Upper lobe of left lung (tissue), 6 donors: ENCODE measurements at regions not wholly inside any gene's neighbourhood (a gene's known extent, or its start where the extent isn't known, plus 50 kb on each side); places are given as distances from the start of the nearest gene placed in this dataset.
"Not testable (repeated sequence)": the region's sequence is repeated elsewhere in the genome, so short reads cannot be mapped to it uniquely, and the experiment has no call there.

Source experiments
- ATAC-seq, 2 donors: fragments of 200-7000 bp; cut with Tn5 transposase; one replicate each; pipeline ENCODE4 v1.9.1; 2022; ENCODE audit warnings: mild to moderate bottlenecking in 2 of 2, moderate library complexity in 2 of 2; ENCODE audit not compliant: low FRiP score in 2 of 2
- DNase-seq, 2 donors: peaks; one replicate each; pipeline ENCODE4 v3.0.0-alpha.2; 2019 to 2020
- H3K27ac ChIP-seq, 4 donors: fragments of 200-600 bp; sonication (generic); one replicate each; pipeline ENCODE4 v1.5.1; 2016 to 2019
- H3K27me3 ChIP-seq, 4 donors: fragments of 200-600 bp; sonication (generic); one replicate each; pipeline ENCODE4 v1.5.1; 2017 to 2019
- H3K36me3 ChIP-seq, 4 donors: fragments of 200-600 bp; sonication (generic); one replicate each; pipeline ENCODE4 v1.5.1; 2016 to 2019
- H3K4me1 ChIP-seq, 4 donors: fragments of 200-600 bp; sonication (generic); one replicate each; pipeline ENCODE4 v1.5.1; 2018 to 2019
- H3K4me3 ChIP-seq, 4 donors: fragments of 200-600 bp; sonication (generic); one replicate each; pipeline ENCODE4 v1.5.1; 2017 to 2019; ENCODE audit warnings: mild to moderate bottlenecking in 2 of 4, moderate library complexity in 1 of 4
- H3K9me3 ChIP-seq, 4 donors: fragments of 200-600 bp; sonication (generic); one replicate each; pipeline ENCODE4 v1.5.1; 2018 to 2019
- EP300 ChIP-seq, 4 donors: sonication (generic); formaldehyde crosslinking; IDR thresholded peaks; one replicate each; pipeline ENCODE4 v1.5.1; 2017; ENCODE audit warnings: antibody characterized with exemption in 4 of 4, control low read depth in 2 of 4
- POLR2A ChIP-seq, 4 donors: fragments of 450-650 bp; IDR thresholded peaks; one replicate each; pipeline ENCODE4 v1.5.1; 2016 to 2017; ENCODE audit warnings: antibody characterized with exemption in 4 of 4, mild to moderate bottlenecking in 2 of 4
- POLR2AphosphoS5 ChIP-seq, 2 donors: sonication (generic); formaldehyde crosslinking; IDR thresholded peaks; one replicate each; pipeline ENCODE4 v1.5.1; 2017; ENCODE audit warnings: antibody characterized with exemption in 2 of 2
- WGBS, 2 donors: methylation state at CpG; one replicate each; pipeline ENCODE4 v1.1.5; 2017 to 2018; 5-methylcytosine and 5-hydroxymethylcytosine counted together
- TF ChIP-seq, protein P1 (sequence below), 6 experiments: fragments of 450-650 bp in 4 of 6; fragments of 200-600 bp in 2 of 6; sonication (generic) in 2 of 6; IDR thresholded peaks; one replicate each; pipeline ENCODE4 v1.5.1; 2016 to 2019; ENCODE audit warnings: antibody characterized with exemption in 6 of 6
- donor health status: DM: no; HTN: no; CAD: no; lungs with moderate emphysema.
- donor health status: DM: no; HTN: yes; CAD: no; lungs with severe emphysema.

GRCh38 chr9:78714576-78714975, 417.7 kb downstream of the PSAT1 start:
- no peak overlapping the region for H3K4me3 ChIP-seq
- H3K4me1 ChIP-seq = no peaks in the 10 kb centered on the region
- WGBS, 2 donors = 58 to 62% methylated on average over 2 of the region's 2 CpGs
- no peaks in the 10 kb centered on the region for H3K36me3 ChIP-seq
- no peaks in the 10 kb centered on the region for H3K27me3 ChIP-seq
- H3K27ac ChIP-seq = no peak overlapping the region
- ATAC-seq = no peak
- no peaks in the 10 kb centered on the region for H3K9me3 ChIP-seq
- no peak for DNase-seq
- TF ChIP-seq, protein P1, sequence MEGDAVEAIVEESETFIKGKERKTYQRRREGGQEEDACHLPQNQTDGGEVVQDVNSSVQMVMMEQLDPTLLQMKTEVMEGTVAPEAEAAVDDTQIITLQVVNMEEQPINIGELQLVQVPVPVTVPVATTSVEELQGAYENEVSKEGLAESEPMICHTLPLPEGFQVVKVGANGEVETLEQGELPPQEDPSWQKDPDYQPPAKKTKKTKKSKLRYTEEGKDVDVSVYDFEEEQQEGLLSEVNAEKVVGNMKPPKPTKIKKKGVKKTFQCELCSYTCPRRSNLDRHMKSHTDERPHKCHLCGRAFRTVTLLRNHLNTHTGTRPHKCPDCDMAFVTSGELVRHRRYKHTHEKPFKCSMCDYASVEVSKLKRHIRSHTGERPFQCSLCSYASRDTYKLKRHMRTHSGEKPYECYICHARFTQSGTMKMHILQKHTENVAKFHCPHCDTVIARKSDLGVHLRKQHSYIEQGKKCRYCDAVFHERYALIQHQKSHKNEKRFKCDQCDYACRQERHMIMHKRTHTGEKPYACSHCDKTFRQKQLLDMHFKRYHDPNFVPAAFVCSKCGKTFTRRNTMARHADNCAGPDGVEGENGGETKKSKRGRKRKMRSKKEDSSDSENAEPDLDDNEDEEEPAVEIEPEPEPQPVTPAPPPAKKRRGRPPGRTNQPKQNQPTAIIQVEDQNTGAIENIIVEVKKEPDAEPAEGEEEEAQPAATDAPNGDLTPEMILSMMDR (IDR thresholded peaks at IDR 0.05) = no peak
- TF ChIP-seq POLR2A (IDR thresholded peaks at IDR 0.05) (no peak), POLR2AphosphoS5 (IDR thresholded peaks at IDR 0.05) (no peak), EP300 (IDR thresholded peaks at IDR 0.05) (no peak)

- not testable (repeated sequence) for ATAC-seq, H3K27ac ChIP-seq, H3K9me3 ChIP-seq, H3K4me3 ChIP-seq, H3K36me3 ChIP-seq, H3K27me3 ChIP-seq, H3K4me1 ChIP-seq, DNase-seq
- WGBS, 2 donors = 83 to 90% methylated on average over 4 of the region's 4 CpGs
Measured at GRCh38 chr9:78719029-78719428, 422.1 kb downstream of the PSAT1 start.

DNA sequence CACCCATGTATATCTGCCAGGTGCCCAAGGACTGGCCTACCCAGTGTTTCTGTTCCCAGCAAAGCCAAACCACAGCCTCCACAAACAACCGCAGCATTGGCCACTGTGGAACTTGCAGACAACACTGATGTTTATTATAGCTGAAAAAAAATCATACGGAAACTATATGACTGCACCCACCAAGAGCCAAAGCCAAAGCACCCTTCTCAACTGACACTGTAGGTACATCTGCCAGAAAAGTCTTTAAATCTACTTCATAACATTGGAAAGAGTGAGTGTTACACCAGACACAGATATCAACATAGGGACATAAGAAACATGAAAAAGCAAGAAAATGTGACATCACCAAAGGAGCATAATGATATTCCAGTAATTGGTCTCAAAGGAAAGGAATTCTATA, 428.0 kb downstream of the PSAT1 start:
- WGBS, 2 donors = 89 to 97% methylated on average over 2 of the region's 2 CpGs

DNA sequence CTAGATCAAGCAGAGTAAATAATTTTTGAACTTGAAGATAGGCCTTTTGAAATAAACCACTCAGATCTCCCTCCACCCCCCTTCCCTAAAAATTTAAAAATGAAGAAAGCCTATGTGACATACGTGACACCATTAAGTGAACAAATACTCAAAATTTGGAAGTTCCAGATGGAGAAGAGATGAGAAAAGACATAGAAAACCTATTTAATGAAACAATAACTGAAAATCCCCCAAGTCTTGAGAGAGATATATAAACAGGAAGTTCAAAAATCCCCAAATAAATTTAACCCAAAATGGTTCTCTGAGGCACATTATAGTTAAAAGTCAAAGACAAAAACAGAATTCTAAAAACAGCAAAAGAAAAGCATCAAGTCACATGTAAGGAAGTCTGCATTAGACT, 428.6 kb downstream of the PSAT1 start:
- ATAC-seq (no peak), DNase-seq (no peak)
- Histone ChIP-seq H3K27ac (no peak overlapping the region), H3K36me3 (no peaks in the 10 kb centered on the region), H3K4me1 (no peaks in the 10 kb centered on the region), H3K4me3 (no peak overlapping the region), H3K27me3 (no peaks in the 10 kb centered on the region), H3K9me3 (peaks cover 0 to 8% (median 0%) of the 10 kb centered on the region in 4 donors)
- TF ChIP-seq POLR2A (IDR thresholded peaks at IDR 0.05) = no peak
- TF ChIP-seq EP300 (IDR thresholded peaks at IDR 0.05) = no peak
- TF ChIP-seq, protein P1 (IDR thresholded peaks at IDR 0.05) = no peak
- no peak for TF ChIP-seq POLR2AphosphoS5 (IDR thresholded peaks at IDR 0.05)
- 94 to 96% methylated on average over 1 of the region's 1 CpG for WGBS, 2 donors

More for the DNA sequence above, 428.0 kb downstream of the PSAT1 start:
- DNase-seq = no peak
- H3K27ac ChIP-seq = no peak overlapping the region
- H3K27me3 ChIP-seq = no peaks in the 10 kb centered on the region
- ATAC-seq = no peak
- peaks cover 0 to 8% (median 0%) of the 10 kb centered on the region in 4 donors for H3K9me3 ChIP-seq
- no peaks in the 10 kb centered on the region for H3K36me3 ChIP-seq
- no peaks in the 10 kb centered on the region for H3K4me1 ChIP-seq
- no peak overlapping the region for H3K4me3 ChIP-seq
- TF ChIP-seq EP300 (IDR thresholded peaks at IDR 0.05) = no peak

DNA sequence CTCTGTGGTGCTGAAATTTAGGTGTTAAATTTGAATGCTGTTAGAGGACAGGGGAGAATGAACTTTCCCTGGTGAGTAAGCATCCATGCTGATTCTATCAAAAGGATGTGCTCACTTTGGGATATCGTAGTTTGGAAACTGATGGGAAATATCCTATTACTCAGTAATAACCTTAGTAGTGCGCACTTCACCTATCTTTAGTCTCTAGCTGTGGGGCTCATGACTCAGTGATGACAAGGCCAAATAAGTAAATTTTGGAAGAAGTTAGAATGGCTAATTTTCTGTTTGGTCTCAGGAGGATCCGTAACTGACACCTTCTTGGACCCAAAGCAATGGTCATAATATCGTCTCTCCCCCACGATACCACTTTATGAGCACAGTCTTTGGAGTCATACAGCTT, 448.4 kb downstream of the PSAT1 start:
- DNase-seq (no peak), ATAC-seq (no peak)
- Histone ChIP-seq H3K4me1 (no peaks in the 10 kb centered on the region), H3K27me3 (no peaks in the 10 kb centered on the region), H3K27ac (no peak overlapping the region), H3K9me3 (no peaks in the 10 kb centered on the region), H3K36me3 (no peaks in the 10 kb centered on the region), H3K4me3 (no peak overlapping the region)
- 91 to 96% methylated on average over 5 of the region's 5 CpGs for WGBS, 2 donors
- TF ChIP-seq, protein P1 (IDR thresholded peaks at IDR 0.05) = no peak
- TF ChIP-seq POLR2A (IDR thresholded peaks at IDR 0.05) = no peak
- no peak for TF ChIP-seq EP300 (IDR thresholded peaks at IDR 0.05)
- TF ChIP-seq POLR2AphosphoS5 (IDR thresholded peaks at IDR 0.05) = no peak

GRCh38 chr9:78746010-78746409, 449.1 kb downstream of the PSAT1 start:
- TF ChIP-seq POLR2AphosphoS5 (IDR thresholded peaks at IDR 0.05) (no peak), EP300 (IDR thresholded peaks at IDR 0.05) (no peak), POLR2A (IDR thresholded peaks at IDR 0.05) (no peak)
- TF ChIP-seq, protein P1 (IDR thresholded peaks at IDR 0.05) = no peak
- H3K27ac ChIP-seq = no peak overlapping the region
- H3K36me3 ChIP-seq = no peaks in the 10 kb centered on the region
- ATAC-seq (no peak), DNase-seq (no peak)
- 58 to 62% methylated on average over 3 of the region's 3 CpGs for WGBS, 2 donors
- no peak overlapping the region for H3K4me3 ChIP-seq
- no peaks in the 10 kb centered on the region for H3K27me3 ChIP-seq
- H3K9me3 ChIP-seq = no peaks in the 10 kb centered on the region
- H3K4me1 ChIP-seq = no peaks in the 10 kb centered on the region
